WI38 (cell line): ENCODE measurements at regions not wholly inside any gene's neighbourhood (a gene's known extent, or its start where the extent isn't known, plus 50 kb on each side); places are given as distances from the start of the nearest gene placed in this dataset.
"Not testable (repeated sequence)": the region's sequence is repeated elsewhere in the genome, so short reads cannot be mapped to it uniquely, and the experiment has no call there.

Experiments
- H3K4me3 ChIP-seq: 2 replicates; pipeline ENCODE4 v1.5.1; 2011; ENCODE audit warnings: low read depth, mild to moderate bottlenecking, control low read depth, low read length
- CTCF ChIP-seq: IDR thresholded peaks from 2 replicates; pipeline ENCODE4 v1.5.1; 2012; ENCODE audit warnings: low read depth, mild to moderate bottlenecking, control low read depth, low read length

GRCh38 chr16:75864243-75864642 lies 138.0 kb upstream of the CPHXL start:
- TF ChIP-seq CTCF: no peak
- no peak overlapping the region for H3K4me3 ChIP-seq

GRCh38 chr16:75865736-75866135 lies 139.4 kb upstream of the CPHXL start:
- H3K4me3 ChIP-seq: no peak overlapping the region

GRCh38 chr16:75868636-75869632 lies 142.6 kb upstream of the CPHXL start:
- no peak overlapping the region for H3K4me3 ChIP-seq
- no peak for TF ChIP-seq CTCF

More at GRCh38 chr16:75865736-75866135, 139.4 kb upstream of the CPHXL start:
- TF ChIP-seq CTCF: no peak

GRCh38 chr16:75881280-75881679 lies 155.0 kb upstream of the CPHXL start:
- H3K4me3 ChIP-seq: not testable (repeated sequence)

- no peak overlapping the region for H3K4me3 ChIP-seq
- no peak for TF ChIP-seq CTCF
Measured at GRCh38 chr16:75899163-75899562, 172.9 kb upstream of the CPHXL start.

- no peak overlapping the region for H3K4me3 ChIP-seq
- no peak for TF ChIP-seq CTCF
Measured at GRCh38 chr16:75908331-75909117, 182.2 kb upstream of the CPHXL start.

GRCh38 chr16:75909746-75910145 lies 183.5 kb upstream of the CPHXL start:
- no peak for TF ChIP-seq CTCF
- H3K4me3 ChIP-seq: no peak overlapping the region
